Coronary artery (tissue), 2 donors: ENCODE measurements at regions not wholly inside any gene's neighbourhood (a gene's known extent, or its start where the extent isn't known, plus 50 kb on each side); places are given as distances from the start of the nearest gene placed in this dataset.

ENCODE experiments used
- DNase-seq: peaks from one replicate; pipeline ENCODE4 v3.0.0-alpha.2; 2017; ENCODE audit warnings: low spot score
- H3K27ac ChIP-seq, 2 donors: fragments of 200-600 bp; sonication (generic); one replicate each; pipeline ENCODE4 v1.5.1; 2016 to 2019
- H3K4me3 ChIP-seq: fragments of 200-600 bp; sonication (generic); 2 replicates; pipeline ENCODE4 v1.5.1; 2016; ENCODE audit warnings: mild to moderate bottlenecking, moderate library complexity
- CTCF ChIP-seq: fragments of 200-600 bp; sonication (generic); IDR thresholded peaks from one replicate; pipeline ENCODE4 v1.5.1; 2019; ENCODE audit warnings: antibody characterized with exemption

- Histone ChIP-seq H3K27ac (no peak overlapping the region), H3K4me3 (no peak overlapping the region)
- no peak for DNase-seq
- no peak for TF ChIP-seq CTCF
Observed at GRCh38 chr5:2993301-2993700, 241.8 kb upstream of the IRX2 start.

GRCh38 chr5:2992806-2993205, 241.3 kb upstream of the IRX2 start:
- H3K27ac ChIP-seq = no peak overlapping the region
- DNase-seq = no peak
- H3K4me3 ChIP-seq = no peak overlapping the region
- TF ChIP-seq CTCF = no peak

- no peak overlapping the region for H3K4me3 ChIP-seq
- no peak overlapping the region for H3K27ac ChIP-seq
- no peak for DNase-seq
- TF ChIP-seq CTCF = no peak
Observed at GRCh38 chr5:2991884-2992283, 240.4 kb upstream of the IRX2 start.

GRCh38 chr5:2989517-2989916, 238.0 kb upstream of the IRX2 start:
- no peak for DNase-seq
- no peak for TF ChIP-seq CTCF
- no peak overlapping the region for H3K27ac ChIP-seq
- no peak overlapping the region for H3K4me3 ChIP-seq

GRCh38 chr5:2986301-2986700, 234.8 kb upstream of the IRX2 start:
- no peak for TF ChIP-seq CTCF
- Histone ChIP-seq H3K27ac (no peak overlapping the region), H3K4me3 (no peak overlapping the region)
- no peak for DNase-seq

- Histone ChIP-seq H3K4me3 (no peak overlapping the region), H3K27ac (no peak overlapping the region)
- DNase-seq = peak; percentile 36
- no peak for TF ChIP-seq CTCF
Observed at GRCh38 chr5:2985718-2986117, 234.2 kb upstream of the IRX2 start.

- no peak overlapping the region for H3K4me3 ChIP-seq
- no peak for TF ChIP-seq CTCF
- DNase-seq = no peak
- no peak overlapping the region for H3K27ac ChIP-seq
Observed at GRCh38 chr5:2983583-2984300, 232.3 kb upstream of the IRX2 start.
